ENCODE measurements at regions not wholly inside any gene's neighbourhood (a gene's known extent, or its start where the extent isn't known, plus 50 kb on each side); places are given as distances from the start of the nearest gene placed in this dataset.

- no peak overlapping the region for H3K4me3 ChIP-seq (ENCODE audit: low read length)
- peaks cover 3% of the 10 kb centered on the region for H3K9me3 ChIP-seq (ENCODE audit: control insufficient read depth, low read length)
- no peak overlapping the region for H3K9ac ChIP-seq (ENCODE audit: low read length)
- H3K4me1 ChIP-seq (ENCODE audit: control insufficient read depth, insufficient read depth, low read length): no peaks in the 10 kb centered on the region
- H3K36me3 ChIP-seq (ENCODE audit: control insufficient read depth, insufficient read depth, low read length, severe bottlenecking): no peaks in the 10 kb centered on the region
- DNase-seq (ENCODE audit: low read depth): no peak
- H3K27me3 ChIP-seq (replicated peaks; ENCODE audit: control insufficient read depth, insufficient read depth, low read length): no peaks in the 10 kb centered on the region
Observed at GRCh38 chr7:124323597-124323996, 290.7 kb upstream of the TMEM229A start.

- no peaks in the 10 kb centered on the region for H3K36me3 ChIP-seq (ENCODE audit: control insufficient read depth, insufficient read depth, low read length, severe bottlenecking)
- DNase-seq (ENCODE audit: low read depth): no peak
- no peaks in the 10 kb centered on the region for H3K4me1 ChIP-seq (ENCODE audit: control insufficient read depth, insufficient read depth, low read length)
- no peaks in the 10 kb centered on the region for H3K27me3 ChIP-seq (replicated peaks; ENCODE audit: control insufficient read depth, insufficient read depth, low read length)
- no peak overlapping the region for H3K9ac ChIP-seq (ENCODE audit: low read length)
- H3K9me3 ChIP-seq (ENCODE audit: control insufficient read depth, low read length): peaks cover 3% of the 10 kb centered on the region
- no peak overlapping the region for H3K4me3 ChIP-seq (ENCODE audit: low read length)
Observed at GRCh38 chr7:124322561-124322960, 289.7 kb upstream of the TMEM229A start.

- H3K4me1 ChIP-seq (ENCODE audit: control insufficient read depth, insufficient read depth, low read length): no peaks in the 10 kb centered on the region
- H3K9me3 ChIP-seq (ENCODE audit: control insufficient read depth, low read length): peaks cover 5% of the 10 kb centered on the region
- H3K36me3 ChIP-seq (ENCODE audit: control insufficient read depth, insufficient read depth, low read length, severe bottlenecking): no peaks in the 10 kb centered on the region
- no peak overlapping the region for H3K9ac ChIP-seq (ENCODE audit: low read length)
- DNase-seq (ENCODE audit: low read depth): no peak
- H3K4me3 ChIP-seq (ENCODE audit: low read length): no peak overlapping the region
- no peaks in the 10 kb centered on the region for H3K27me3 ChIP-seq (replicated peaks; ENCODE audit: control insufficient read depth, insufficient read depth, low read length)
Observed at GRCh38 chr7:124318721-124319450, 286.0 kb upstream of the TMEM229A start.

- Histone ChIP-seq H3K4me1 (ENCODE audit: control insufficient read depth, insufficient read depth, low read length) (no peaks in the 10 kb centered on the region), H3K9ac (ENCODE audit: low read length) (no peak overlapping the region), H3K27me3 (replicated peaks; ENCODE audit: control insufficient read depth, insufficient read depth, low read length) (no peaks in the 10 kb centered on the region), H3K36me3 (ENCODE audit: control insufficient read depth, insufficient read depth, low read length, severe bottlenecking) (no peaks in the 10 kb centered on the region), H3K9me3 (ENCODE audit: control insufficient read depth, low read length) (peaks cover 2% of the 10 kb centered on the region), H3K4me3 (ENCODE audit: low read length) (no peak overlapping the region)
- no peak for DNase-seq (ENCODE audit: low read depth)
Observed at GRCh38 chr7:124310934-124311390, 278.1 kb upstream of the TMEM229A start.

GRCh38 chr7:124308384-124308783 is 275.5 kb upstream of the TMEM229A start:
- no peaks in the 10 kb centered on the region for H3K9me3 ChIP-seq (ENCODE audit: control insufficient read depth, low read length)
- DNase-seq (ENCODE audit: low read depth): no peak

GRCh38 chr7:124295289-124295688 is 262.4 kb upstream of the TMEM229A start:
- no peaks in the 10 kb centered on the region for H3K4me1 ChIP-seq (ENCODE audit: control insufficient read depth, insufficient read depth, low read length)
- no peak overlapping the region for H3K9ac ChIP-seq (ENCODE audit: low read length)
- no peaks in the 10 kb centered on the region for H3K36me3 ChIP-seq (ENCODE audit: control insufficient read depth, insufficient read depth, low read length, severe bottlenecking)
- H3K9me3 ChIP-seq (ENCODE audit: control insufficient read depth, low read length): peaks cover 62% of the 10 kb centered on the region
- DNase-seq (ENCODE audit: low read depth): no peak
- H3K4me3 ChIP-seq (ENCODE audit: low read length): no peak overlapping the region
- no peaks in the 10 kb centered on the region for H3K27me3 ChIP-seq (replicated peaks; ENCODE audit: control insufficient read depth, insufficient read depth, low read length)

More at GRCh38 chr7:124308384-124308783, 275.5 kb upstream of the TMEM229A start:
- H3K36me3 ChIP-seq (ENCODE audit: control insufficient read depth, insufficient read depth, low read length, severe bottlenecking): no peaks in the 10 kb centered on the region
- H3K9ac ChIP-seq (ENCODE audit: low read length): no peak overlapping the region
- H3K27me3 ChIP-seq (replicated peaks; ENCODE audit: control insufficient read depth, insufficient read depth, low read length): no peaks in the 10 kb centered on the region
- no peak overlapping the region for H3K4me3 ChIP-seq (ENCODE audit: low read length)
- no peaks in the 10 kb centered on the region for H3K4me1 ChIP-seq (ENCODE audit: control insufficient read depth, insufficient read depth, low read length)

- Histone ChIP-seq H3K36me3 (ENCODE audit: control insufficient read depth, insufficient read depth, low read length, severe bottlenecking) (no peaks in the 10 kb centered on the region), H3K9ac (ENCODE audit: low read length) (no peak overlapping the region), H3K4me1 (ENCODE audit: control insufficient read depth, insufficient read depth, low read length) (no peaks in the 10 kb centered on the region), H3K4me3 (ENCODE audit: low read length) (no peak overlapping the region), H3K9me3 (ENCODE audit: control insufficient read depth, low read length) (peaks cover 2% of the 10 kb centered on the region), H3K27me3 (replicated peaks; ENCODE audit: control insufficient read depth, insufficient read depth, low read length) (no peaks in the 10 kb centered on the region)
- DNase-seq (ENCODE audit: low read depth): no peak
Observed at GRCh38 chr7:124284937-124285336, 252.1 kb upstream of the TMEM229A start.

- Histone ChIP-seq H3K9ac (ENCODE audit: low read length) (no peak overlapping the region), H3K27me3 (replicated peaks; ENCODE audit: control insufficient read depth, insufficient read depth, low read length) (no peaks in the 10 kb centered on the region), H3K9me3 (ENCODE audit: control insufficient read depth, low read length) (no peaks in the 10 kb centered on the region), H3K4me1 (ENCODE audit: control insufficient read depth, insufficient read depth, low read length) (no peaks in the 10 kb centered on the region), H3K36me3 (ENCODE audit: control insufficient read depth, insufficient read depth, low read length, severe bottlenecking) (no peaks in the 10 kb centered on the region), H3K4me3 (ENCODE audit: low read length) (no peak overlapping the region)
- DNase-seq (ENCODE audit: low read depth): peak; percentile 7
Observed at GRCh38 chr7:124276005-124276622, 243.2 kb upstream of the TMEM229A start.

- H3K9ac ChIP-seq (ENCODE audit: low read length): no peak overlapping the region
- H3K4me3 ChIP-seq (ENCODE audit: low read length): no peak overlapping the region
- H3K27me3 ChIP-seq (replicated peaks; ENCODE audit: control insufficient read depth, insufficient read depth, low read length): no peaks in the 10 kb centered on the region
- no peaks in the 10 kb centered on the region for H3K36me3 ChIP-seq (ENCODE audit: control insufficient read depth, insufficient read depth, low read length, severe bottlenecking)
- DNase-seq (ENCODE audit: low read depth): peak; percentile 1
- H3K4me1 ChIP-seq (ENCODE audit: control insufficient read depth, insufficient read depth, low read length): no peaks in the 10 kb centered on the region
- H3K9me3 ChIP-seq (ENCODE audit: control insufficient read depth, low read length): no peaks in the 10 kb centered on the region
Observed at GRCh38 chr7:124275411-124275810, 242.5 kb upstream of the TMEM229A start.

- no peak overlapping the region for H3K9ac ChIP-seq (ENCODE audit: low read length)
- no peak for DNase-seq (ENCODE audit: low read depth)
- no peak overlapping the region for H3K4me3 ChIP-seq (ENCODE audit: low read length)
- H3K27me3 ChIP-seq (replicated peaks; ENCODE audit: control insufficient read depth, insufficient read depth, low read length): no peaks in the 10 kb centered on the region
- no peaks in the 10 kb centered on the region for H3K4me1 ChIP-seq (ENCODE audit: control insufficient read depth, insufficient read depth, low read length)
- H3K36me3 ChIP-seq (ENCODE audit: control insufficient read depth, insufficient read depth, low read length, severe bottlenecking): no peaks in the 10 kb centered on the region
- no peaks in the 10 kb centered on the region for H3K9me3 ChIP-seq (ENCODE audit: control insufficient read depth, low read length)
Observed at GRCh38 chr7:124269774-124270173, 236.9 kb upstream of the TMEM229A start.

- Histone ChIP-seq H3K4me1 (ENCODE audit: control insufficient read depth, insufficient read depth, low read length) (no peaks in the 10 kb centered on the region), H3K36me3 (ENCODE audit: control insufficient read depth, insufficient read depth, low read length, severe bottlenecking) (no peaks in the 10 kb centered on the region), H3K4me3 (ENCODE audit: low read length) (no peak overlapping the region), H3K9me3 (ENCODE audit: control insufficient read depth, low read length) (no peaks in the 10 kb centered on the region), H3K27me3 (replicated peaks; ENCODE audit: control insufficient read depth, insufficient read depth, low read length) (no peaks in the 10 kb centered on the region), H3K9ac (ENCODE audit: low read length) (no peak overlapping the region)
- DNase-seq (ENCODE audit: low read depth): no peak
Observed at GRCh38 chr7:124267154-124267553, 234.3 kb upstream of the TMEM229A start.
